Endodermal cell (in vitro differentiated cells): ENCODE measurements at regions not wholly inside any gene's neighbourhood (a gene's known extent, or its start where the extent isn't known, plus 50 kb on each side); places are given as distances from the start of the nearest gene placed in this dataset.
"Not testable (repeated sequence)": the region's sequence is repeated elsewhere in the genome, so short reads cannot be mapped to it uniquely, and the experiment has no call there.

ENCODE experiments used
- DNase-seq: peaks from one replicate; pipeline ENCODE4 v3.0.0-alpha.2; 2017
- H3K27ac ChIP-seq: 2 replicates; pipeline ENCODE4 v1.5.1; 2013; ENCODE audit warnings: mild to moderate bottlenecking, low read depth, low read length, moderate library complexity
- H3K27me3 ChIP-seq: 2 replicates; pipeline ENCODE4 v1.6.1; 2013; ENCODE audit warnings: mild to moderate bottlenecking, low read length, moderate library complexity; ENCODE audit not compliant: insufficient read depth, control insufficient read depth, poor library complexity, severe bottlenecking
- H3K36me3 ChIP-seq: 2 replicates; pipeline ENCODE4 v1.7.0; 2013; ENCODE audit warnings: mild to moderate bottlenecking, low read length, moderate library complexity; ENCODE audit not compliant: control insufficient read depth, insufficient read depth
- H3K4me1 ChIP-seq: one replicate; pipeline ENCODE4 v1.7.0; 2013; ENCODE audit warnings: low read length; ENCODE audit not compliant: control insufficient read depth, insufficient read depth
- H3K4me3 ChIP-seq: 2 replicates; pipeline ENCODE4 v1.5.1; 2013; ENCODE audit warnings: mild to moderate bottlenecking, low read length, moderate library complexity
- H3K9ac ChIP-seq: 2 replicates; pipeline ENCODE4 v1.6.1; 2013; ENCODE audit warnings: mild to moderate bottlenecking, low read length, moderate library complexity; ENCODE audit not compliant: poor library complexity, severe bottlenecking; ENCODE audit errors: extremely low read depth
- H3K9me3 ChIP-seq: 2 replicates; pipeline ENCODE4 v1.6.1; 2013; ENCODE audit warnings: mild to moderate bottlenecking, low read length, moderate library complexity; ENCODE audit not compliant: control insufficient read depth
- H3K27ac Mint-ChIP-seq: 2 replicates; pipeline ENCODE4 v1.8.0; 2020; ENCODE audit warnings: mixed read lengths
- H3K27me3 Mint-ChIP-seq: 2 replicates; pipeline ENCODE4 v1.8.0; 2021; ENCODE audit warnings: mild to moderate bottlenecking, mixed read lengths; ENCODE audit not compliant: insufficient read depth
- H3K36me3 Mint-ChIP-seq: 2 replicates; pipeline ENCODE4 v1.8.0; 2020; ENCODE audit warnings: low read depth, mixed read lengths
- H3K4me1 Mint-ChIP-seq: 2 replicates; pipeline ENCODE4 v1.8.0; 2020; ENCODE audit warnings: mixed read lengths
- H3K4me3 Mint-ChIP-seq: 2 replicates; pipeline ENCODE4 v1.8.0; 2020; ENCODE audit warnings: mild to moderate bottlenecking, moderate library complexity, mixed read lengths
- H3K9me3 Mint-ChIP-seq: 2 replicates; pipeline ENCODE4 v1.8.0; 2020; ENCODE audit warnings: mild to moderate bottlenecking, mixed read lengths
- CTCF ChIP-seq: fragments of 200-600 bp; sonication (generic); conservative IDR thresholded peaks from 2 replicates; pipeline ENCODE4 v1.5.0; 2021; ENCODE audit warnings: antibody characterized with exemption, mild to moderate bottlenecking
- WGBS, 2 experiments: methylation state at CpG; one replicate each; pipeline versions ENCODE4 v1.1.5 to v1.1.7; 2013; ENCODE audit warnings: missing lambda C conversion rate in 2 of 2, mixed read lengths in 1 of 2; ENCODE audit not compliant: insufficient coverage in 1 of 2, insufficient read length in 1 of 2; 5-methylcytosine and 5-hydroxymethylcytosine counted together

GRCh38 chr12:126944684-126945083 lies 1322.3 kb upstream of the TMEM132C start:
- no peaks in the 10 kb centered on the region for H3K27me3 ChIP-seq
- WGBS, 2 experiments, result 81 to 90% methylated on average over 4 to 6 of the region's 6 CpGs
- H3K9me3 ChIP-seq, result peaks cover 10% of the 10 kb centered on the region
- H3K36me3 Mint-ChIP-seq, result no peaks in the 10 kb centered on the region
- H3K27ac ChIP-seq, result no peak overlapping the region
- H3K9ac ChIP-seq, result no peak overlapping the region
- no peak overlapping the region for H3K4me3 Mint-ChIP-seq
- no peaks in the 10 kb centered on the region for H3K36me3 ChIP-seq
- no peaks in the 10 kb centered on the region for H3K4me1 Mint-ChIP-seq
- no peak for TF ChIP-seq CTCF
- peaks cover 6% of the 10 kb centered on the region for H3K9me3 Mint-ChIP-seq
- no peak overlapping the region for H3K4me3 ChIP-seq
- no peaks in the 10 kb centered on the region for H3K27me3 Mint-ChIP-seq
- no peak for DNase-seq
- no peaks in the 10 kb centered on the region for H3K4me1 ChIP-seq
- H3K27ac Mint-ChIP-seq, result no peak overlapping the region

GRCh38 chr12:126946958-126947357 lies 1320.0 kb upstream of the TMEM132C start:
- H3K9me3 Mint-ChIP-seq, H3K4me3 Mint-ChIP-seq, H3K27me3 ChIP-seq, H3K9ac ChIP-seq, H3K27ac ChIP-seq, H3K36me3 ChIP-seq, H3K36me3 Mint-ChIP-seq, H3K27ac Mint-ChIP-seq, H3K9me3 ChIP-seq, DNase-seq, H3K4me1 Mint-ChIP-seq, H3K4me1 ChIP-seq, H3K4me3 ChIP-seq, H3K27me3 Mint-ChIP-seq: not testable (repeated sequence)
- WGBS, 2 experiments, result 89 to 92% methylated on average over 3 to 5 of the region's 7 CpGs

- Mint-ChIP-seq H3K9me3 (no peaks in the 10 kb centered on the region), H3K4me3 (no peak overlapping the region), H3K36me3 (no peaks in the 10 kb centered on the region), H3K27me3 (peaks cover 2% of the 10 kb centered on the region), H3K4me1 (peaks cover 14% of the 10 kb centered on the region), H3K27ac (no peak overlapping the region)
- no peak for TF ChIP-seq CTCF
- H3K4me1 ChIP-seq, result peaks cover 10% of the 10 kb centered on the region
- no peak for DNase-seq
- WGBS, 2 experiments, result 92% methylated on average over 1 of the region's 1 CpG; no CpG with 5 or more reads in 1 of the 2 experiments
- no peak overlapping the region for H3K27ac ChIP-seq
- H3K36me3 ChIP-seq, result no peaks in the 10 kb centered on the region
- no peak overlapping the region for H3K4me3 ChIP-seq
- H3K9ac ChIP-seq, result no peak overlapping the region
- H3K9me3 ChIP-seq, result no peaks in the 10 kb centered on the region
- no peaks in the 10 kb centered on the region for H3K27me3 ChIP-seq
These were observed 1317.4 kb upstream of the TMEM132C start for GRCh38 chr12:126949558-126949957.

DNA sequence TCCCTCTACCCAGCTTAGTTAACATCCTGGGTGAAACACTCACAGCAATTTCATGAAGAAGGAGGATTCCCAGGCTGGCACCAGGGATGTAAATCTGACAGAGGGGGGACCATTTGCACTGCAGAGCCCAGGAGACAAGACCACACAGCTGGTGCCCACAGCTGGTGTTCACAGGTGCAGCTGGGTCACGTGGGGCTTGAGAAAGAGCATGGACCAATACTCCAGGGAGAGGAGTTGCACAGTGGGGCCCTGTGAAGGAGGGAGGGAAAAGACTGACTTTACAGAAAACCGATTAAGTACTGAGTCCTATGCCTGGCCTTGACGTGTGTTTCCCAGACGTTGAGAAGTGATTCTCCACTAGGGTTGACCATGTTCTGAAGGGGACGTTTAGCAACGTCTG lies 1316.7 kb upstream of the TMEM132C start:
- Mint-ChIP-seq H3K27me3 (peaks cover 2% of the 10 kb centered on the region), H3K27ac (no peak overlapping the region), H3K4me3 (no peak overlapping the region), H3K36me3 (no peaks in the 10 kb centered on the region), H3K9me3 (no peaks in the 10 kb centered on the region), H3K4me1 (peaks cover 19% of the 10 kb centered on the region)
- H3K27ac ChIP-seq, result no peak overlapping the region
- no peak for TF ChIP-seq CTCF
- H3K36me3 ChIP-seq, result no peaks in the 10 kb centered on the region
- DNase-seq, result no peak
- H3K9ac ChIP-seq, result no peak overlapping the region
- H3K4me3 ChIP-seq, result no peak overlapping the region
- no peaks in the 10 kb centered on the region for H3K27me3 ChIP-seq
- H3K4me1 ChIP-seq, result peaks cover 10% of the 10 kb centered on the region
- no peaks in the 10 kb centered on the region for H3K9me3 ChIP-seq
- WGBS, 2 experiments, result 89 to 91% methylated on average over 5 to 6 of the region's 6 CpGs
